ENCODE measurements at regions not wholly inside any gene's neighbourhood (a gene's known extent, or its start where the extent isn't known, plus 50 kb on each side); places are given as distances from the start of the nearest gene placed in this dataset.

- DNase-seq (ENCODE audit: low spot score): no peak
Measured at GRCh38 chr3:30553641-30554316, 52.6 kb upstream of the TGFBR2 start.

- no peak for DNase-seq (ENCODE audit: low spot score)
Measured at GRCh38 chr3:30554317-30554690, 52.1 kb upstream of the TGFBR2 start.

DNA sequence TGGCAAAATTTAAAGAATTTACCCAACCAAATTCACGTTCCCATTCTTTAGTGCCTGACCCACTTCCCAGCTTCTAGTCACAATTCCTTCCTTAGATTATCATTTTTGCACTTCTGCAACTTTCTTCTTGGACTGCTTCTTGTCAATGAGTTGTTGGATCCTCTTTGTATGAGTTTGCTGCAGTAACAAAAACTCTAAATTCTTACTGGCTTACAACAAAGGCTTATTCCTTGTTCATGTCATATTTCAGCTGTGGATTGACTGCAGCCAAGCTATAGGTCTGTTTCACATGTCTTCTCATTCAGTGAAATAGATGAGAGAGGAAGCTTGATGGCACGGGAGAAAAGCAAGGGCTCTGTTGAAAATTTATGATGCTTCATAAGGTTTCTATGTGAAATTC, 50.4 kb upstream of the TGFBR2 start:
- DNase-seq (ENCODE audit: low spot score): no peak
